Stimulated activated CD4-positive, alpha-beta T cell treated with anti-CD3 and anti-CD28 coated beads, Interleukin-2, amount 100 ng/mL, for 24 hours (primary cell): ENCODE measurements at regions not wholly inside any gene's neighbourhood (a gene's known extent, or its start where the extent isn't known, plus 50 kb on each side); places are given as distances from the start of the nearest gene placed in this dataset.
A peak's percentile ranks its signal among the peaks of the same experiment; 100 is the strongest.

Experiments used
- DNase-seq, 2 donors: peaks; one replicate each; pipeline ENCODE4 v3.0.0-alpha.2; 2020

GRCh38 chr10:43945908-43946307 lies 297.2 kb upstream of the ZNF32 start:
- no peak for DNase-seq

- DNase-seq: peak in 1 of 2 donors; percentile 2
Observed at GRCh38 chr10:43945094-43945730, 296.5 kb upstream of the ZNF32 start.

- DNase-seq: no peak
Observed at GRCh38 chr10:43944381-43945093, 295.9 kb upstream of the ZNF32 start.

GRCh38 chr10:43943818-43944360 lies 295.2 kb upstream of the ZNF32 start:
- DNase-seq: peak in 1 of 2 donors; percentile 8

GRCh38 chr10:43943119-43943817 lies 294.6 kb upstream of the ZNF32 start:
- DNase-seq: peak in 1 of 2 donors; percentile 15

GRCh38 chr10:43942096-43942850 lies 293.6 kb upstream of the ZNF32 start:
- DNase-seq: peak in 1 of 2 donors; percentile 14

GRCh38 chr10:43940898-43941837 lies 292.5 kb upstream of the ZNF32 start:
- DNase-seq: peak in 1 of 2 donors; percentile 8

- no peak for DNase-seq
Observed at GRCh38 chr10:43939939-43940820, 291.5 kb upstream of the ZNF32 start.

- DNase-seq: no peak
Observed at GRCh38 chr10:43939389-43939938, 290.8 kb upstream of the ZNF32 start.

- DNase-seq: no peak
Observed at GRCh38 chr10:43938810-43939209, 290.1 kb upstream of the ZNF32 start.

GRCh38 chr10:43931308-43931930 lies 282.7 kb upstream of the ZNF32 start:
- DNase-seq: no peak

- no peak for DNase-seq
Observed at GRCh38 chr10:43930777-43931176, 282.1 kb upstream of the ZNF32 start.

- DNase-seq: no peak
Observed at GRCh38 chr10:43930243-43930642, 281.6 kb upstream of the ZNF32 start.

- DNase-seq: no peak
Observed at GRCh38 chr10:43929122-43929521, 280.4 kb upstream of the ZNF32 start.

GRCh38 chr10:43928425-43928968 lies 279.8 kb upstream of the ZNF32 start:
- no peak for DNase-seq

GRCh38 chr10:43926875-43927406 lies 278.3 kb upstream of the ZNF32 start:
- DNase-seq: no peak

GRCh38 chr10:43926371-43926770 lies 277.7 kb upstream of the ZNF32 start:
- no peak for DNase-seq

- no peak for DNase-seq
Observed at GRCh38 chr10:43925793-43926192, 277.1 kb upstream of the ZNF32 start.

GRCh38 chr10:43923328-43923727 lies 274.6 kb upstream of the ZNF32 start:
- DNase-seq: no peak
